GM23338 (cell line): ENCODE measurements at regions not wholly inside any gene's neighbourhood (a gene's known extent, or its start where the extent isn't known, plus 50 kb on each side); places are given as distances from the start of the nearest gene placed in this dataset.

Source experiments
- ATAC-seq: fragments of 200-7000 bp; cut with Tn5 transposase; 3 replicates; pipeline ENCODE4 v1.9.1; 2020
- DNase-seq: peaks from one replicate; pipeline ENCODE4 v3.0.0-alpha.2; 2015; ENCODE audit warnings: low spot score
- H2AFZ ChIP-seq: fragments of 200-600 bp; sonication (generic); 2 replicates; pipeline ENCODE4 v1.8.0; 2016; ENCODE audit warnings: antibody characterized with exemption, mild to moderate bottlenecking, moderate library complexity
- H3F3A ChIP-seq: fragments of 200-600 bp; sonication (generic); replicated peaks from 2 replicates; pipeline ENCODE4 v1.8.0; 2017; ENCODE audit warnings: antibody characterized with exemption, mixed run types, low read depth
- H3K27ac ChIP-seq: fragments of 200-600 bp; sonication (generic); 2 replicates; pipeline ENCODE4 v1.6.1; 2016; ENCODE audit warnings: low read depth
- H3K27me3 ChIP-seq: fragments of 200-600 bp; sonication (generic); 2 replicates; pipeline ENCODE4 v1.8.0; 2016; ENCODE audit warnings: mild to moderate bottlenecking, mixed run types, moderate library complexity; ENCODE audit not compliant: insufficient read depth
- H3K36me3 ChIP-seq: fragments of 200-600 bp; sonication (generic); 2 replicates; pipeline ENCODE4 v1.8.0; 2016; ENCODE audit warnings: mild to moderate bottlenecking; ENCODE audit not compliant: insufficient read depth
- H3K4me1 ChIP-seq: fragments of 200-600 bp; sonication (generic); 2 replicates; pipeline ENCODE4 v1.8.0; 2016; ENCODE audit warnings: mild to moderate bottlenecking, moderate library complexity; ENCODE audit not compliant: insufficient read depth
- H3K4me2 ChIP-seq: fragments of 200-600 bp; sonication (generic); 2 replicates; pipeline ENCODE4 v1.7.1; 2017; ENCODE audit warnings: mixed run types
- H3K4me3 ChIP-seq: fragments of 200-600 bp; sonication (generic); 2 replicates; pipeline ENCODE4 v1.6.1; 2016; ENCODE audit warnings: mixed run types
- H3K79me2 ChIP-seq: fragments of 200-600 bp; sonication (generic); replicated peaks from 2 replicates; pipeline ENCODE4 v1.8.0; 2017; ENCODE audit warnings: mild to moderate bottlenecking; ENCODE audit not compliant: insufficient read depth
- H3K9me2 ChIP-seq: fragments of 200-600 bp; sonication (generic); 2 replicates; pipeline ENCODE4 v1.8.0; 2017; ENCODE audit not compliant: insufficient read depth
- H4K20me1 ChIP-seq: fragments of 200-600 bp; sonication (generic); replicated peaks from 2 replicates; pipeline ENCODE4 v1.8.0; 2017; ENCODE audit warnings: mild to moderate bottlenecking; ENCODE audit not compliant: insufficient read depth
- H3K27ac Mint-ChIP-seq: 2 replicates; pipeline ENCODE4 v1.8.0; 2020; ENCODE audit warnings: inconsistent platforms, mild to moderate bottlenecking, moderate library complexity, mixed read lengths
- H3K27me3 Mint-ChIP-seq: 3 replicates; pipeline ENCODE4 v1.8.0; 2022; ENCODE audit warnings: low read depth, mild to moderate bottlenecking, moderate library complexity, mixed read lengths, inconsistent platforms; ENCODE audit not compliant: insufficient read depth, poor library complexity
- H3K36me3 Mint-ChIP-seq: 3 replicates; pipeline ENCODE4 v1.8.0; 2021; ENCODE audit warnings: low read depth, mild to moderate bottlenecking, inconsistent platforms, moderate library complexity, mixed read lengths
- H3K4me1 Mint-ChIP-seq: 3 replicates; pipeline ENCODE4 v1.8.0; 2020; ENCODE audit warnings: mild to moderate bottlenecking, inconsistent platforms, mixed read lengths
- H3K4me3 Mint-ChIP-seq: 3 replicates; pipeline ENCODE4 v1.8.0; 2021; ENCODE audit warnings: moderate library complexity, mild to moderate bottlenecking, inconsistent platforms, mixed read lengths
- H3K9me3 Mint-ChIP-seq: 3 replicates; pipeline ENCODE4 v1.8.0; 2020; ENCODE audit warnings: moderate library complexity, mild to moderate bottlenecking, inconsistent platforms, mixed read lengths
- CREB1 ChIP-seq: fragments of 250-450 bp; sonication (Bioruptor Pico); IDR thresholded peaks from 2 replicates; pipeline ENCODE4 v1.5.0; 2020; ENCODE audit warnings: low read depth, mild to moderate bottlenecking, moderate library complexity
- ETS1 ChIP-seq: IDR thresholded peaks from 2 replicates; pipeline ENCODE4 v1.6.1; 2016; ENCODE audit warnings: antibody characterized with exemption
- EZH2 ChIP-seq: fragments of 200-600 bp; sonication (generic); IDR thresholded peaks from one replicate; pipeline ENCODE4 v1.8.0; 2017; ENCODE audit warnings: antibody characterized with exemption, mild to moderate bottlenecking, low read depth; ENCODE audit not compliant: unreplicated experiment
- JUNB ChIP-seq: IDR thresholded peaks from one replicate; pipeline ENCODE4 v1.6.1; 2016; ENCODE audit warnings: antibody characterized with exemption; ENCODE audit not compliant: unreplicated experiment
- NANOG ChIP-seq: IDR thresholded peaks from 2 replicates; pipeline ENCODE4 v1.6.1; 2016; ENCODE audit warnings: antibody characterized with exemption, borderline replicate concordance
- POLR2AphosphoS5 ChIP-seq: IDR thresholded peaks from 2 replicates; pipeline ENCODE4 v1.6.1; 2016; ENCODE audit warnings: antibody characterized with exemption, low read depth
- REST ChIP-seq: IDR thresholded peaks from one replicate; pipeline ENCODE4 v1.6.1; 2018; ENCODE audit warnings: antibody characterized with exemption; ENCODE audit not compliant: unreplicated experiment
- STAT1 ChIP-seq: IDR thresholded peaks from one replicate; pipeline ENCODE4 v1.6.1; 2016; ENCODE audit warnings: antibody characterized with exemption; ENCODE audit not compliant: unreplicated experiment
- ZNF114 ChIP-seq: fragments of 250-450 bp; sonication (Bioruptor Pico); IDR thresholded peaks from 2 replicates; pipeline ENCODE4 v1.5.0; 2020; ENCODE audit warnings: mild to moderate bottlenecking, moderate library complexity
- ZNF331 ChIP-seq: fragments of 250-450 bp; sonication (Bioruptor Pico); IDR thresholded peaks from 2 replicates; pipeline ENCODE4 v1.5.0; 2020; ENCODE audit warnings: low read depth, mild to moderate bottlenecking, moderate library complexity
- ZNF462 ChIP-seq: fragments of 250-450 bp; sonication (Bioruptor Pico); IDR thresholded peaks from 2 replicates; pipeline ENCODE4 v1.5.0; 2020; ENCODE audit warnings: mild to moderate bottlenecking, moderate library complexity

GRCh38 chr18:67426486-67426885, 90.0 kb downstream of the DSEL start:
- Histone ChIP-seq H3K27ac (no peak overlapping the region), H4K20me1 (no peaks in the 10 kb centered on the region), H3K4me1 (no peaks in the 10 kb centered on the region), H2AFZ (no peak overlapping the region), H3K9me2 (no peaks in the 10 kb centered on the region), H3K27me3 (no peaks in the 10 kb centered on the region), H3K4me3 (no peak overlapping the region), H3K4me2 (no peak overlapping the region), H3K36me3 (no peaks in the 10 kb centered on the region), H3K79me2 (no peaks in the 10 kb centered on the region), H3F3A (no peaks in the 10 kb centered on the region)
- DNase-seq (no peak), ATAC-seq (no peak)
- Mint-ChIP-seq H3K36me3 (no peaks in the 10 kb centered on the region), H3K9me3 (no peaks in the 10 kb centered on the region; the same call in 2 of the 3 replicates), H3K4me3 (no peak overlapping the region), H3K27ac (no peak overlapping the region), H3K4me1 (no peaks in the 10 kb centered on the region), H3K27me3 (no peaks in the 10 kb centered on the region)
- TF ChIP-seq POLR2AphosphoS5: no peak
- no peak for TF ChIP-seq STAT1
- TF ChIP-seq NANOG: no peak
- no peak for TF ChIP-seq ZNF331 (CRISPR knock-in tag)
- no peak for TF ChIP-seq CREB1 (CRISPR knock-in tag)
- TF ChIP-seq ETS1: no peak
- no peak for TF ChIP-seq REST
- TF ChIP-seq JUNB: no peak
- TF ChIP-seq ZNF462 (CRISPR knock-in tag): no peak
- TF ChIP-seq EZH2: no peak
- TF ChIP-seq ZNF114 (CRISPR knock-in tag): no peak
